ENCODE measurements at regions not wholly inside any gene's neighbourhood (a gene's known extent, or its start where the extent isn't known, plus 50 kb on each side); places are given as distances from the start of the nearest gene placed in this dataset.

GRCh38 chr7:118352867-118353453 lies 128.5 kb downstream of the ANKRD7 start:
- no peak overlapping the region for H3K4me3 ChIP-seq (ENCODE audit: low read depth in 1 of 2, low read length in 2 of 2)
- no peak overlapping the region for H3K9ac ChIP-seq (ENCODE audit: low read depth, low read length)
- H3K4me1 ChIP-seq (ENCODE audit: insufficient read depth, low read length) = peaks cover 27% of the 10 kb centered on the region
- H3K36me3 ChIP-seq (ENCODE audit: insufficient read depth, low read length) = no peaks in the 10 kb centered on the region; the same call in 1 of the 2 replicates
- peak; percentile 84 for ATAC-seq (ENCODE audit: insufficient read depth, low read depth)
- no peak overlapping the region for H3K27ac ChIP-seq (ENCODE audit: low read length)
- no peaks in the 10 kb centered on the region for H3K27me3 ChIP-seq (ENCODE audit: insufficient read depth, low read length, poor library complexity)
- H3K4me2 ChIP-seq (ENCODE audit: insufficient read depth, low read length) = no peak overlapping the region
- DNase-seq = no peak
- peaks cover 17% of the 10 kb centered on the region for H3K9me3 ChIP-seq (ENCODE audit: insufficient read depth, low read length, severe bottlenecking)
- H3K79me2 ChIP-seq (ENCODE audit: insufficient read depth, low read length) = no peaks in the 10 kb centered on the region
- TF ChIP-seq EZH2 (IDR thresholded peaks at IDR 0.05; ENCODE audit: borderline replicate concordance, low read depth, low read length, severe bottlenecking) = no peak
- peak; percentile 75 for TF ChIP-seq CTCF (IDR thresholded peaks at IDR 0.05; ENCODE audit: borderline replicate concordance, extremely low read depth, low read length, poor library complexity, severe bottlenecking)
- H4K20me1 ChIP-seq (ENCODE audit: insufficient read depth, low read length) = no peaks in the 10 kb centered on the region
- H2AFZ ChIP-seq (ENCODE audit: low read depth, low read length) = no peak overlapping the region

- H2AFZ ChIP-seq (ENCODE audit: low read depth, low read length) = no peak overlapping the region
- no peak overlapping the region for H3K4me2 ChIP-seq (ENCODE audit: insufficient read depth, low read length)
- no peaks in the 10 kb centered on the region for H3K27me3 ChIP-seq (ENCODE audit: insufficient read depth, low read length, poor library complexity)
- no peaks in the 10 kb centered on the region for H3K9me3 ChIP-seq (ENCODE audit: insufficient read depth, low read length, severe bottlenecking)
- no peaks in the 10 kb centered on the region for H3K36me3 ChIP-seq (ENCODE audit: insufficient read depth, low read length)
- DNase-seq = no peak
- H3K4me3 ChIP-seq (ENCODE audit: low read depth in 1 of 2, low read length in 2 of 2) = no peak overlapping the region
- no peaks in the 10 kb centered on the region for H4K20me1 ChIP-seq (ENCODE audit: insufficient read depth, low read length)
- TF ChIP-seq EZH2 (IDR thresholded peaks at IDR 0.05; ENCODE audit: borderline replicate concordance, low read depth, low read length, severe bottlenecking) (no peak), CTCF (IDR thresholded peaks at IDR 0.05; ENCODE audit: borderline replicate concordance, extremely low read depth, low read length, poor library complexity, severe bottlenecking) (no peak)
- no peak for ATAC-seq (ENCODE audit: insufficient read depth, low read depth)
- H3K27ac ChIP-seq (ENCODE audit: low read length) = no peak overlapping the region
- no peaks in the 10 kb centered on the region for H3K4me1 ChIP-seq (ENCODE audit: insufficient read depth, low read length)
- H3K9ac ChIP-seq (ENCODE audit: low read depth, low read length) = no peak overlapping the region
- H3K79me2 ChIP-seq (ENCODE audit: insufficient read depth, low read length) = no peaks in the 10 kb centered on the region
Measured at GRCh38 chr7:118366363-118366762, 141.9 kb downstream of the ANKRD7 start.

- no peak overlapping the region for H3K4me3 ChIP-seq (ENCODE audit: low read depth in 1 of 2, low read length in 2 of 2)
- TF ChIP-seq EZH2 (IDR thresholded peaks at IDR 0.05; ENCODE audit: borderline replicate concordance, low read depth, low read length, severe bottlenecking) = no peak
- no peak for TF ChIP-seq CTCF (IDR thresholded peaks at IDR 0.05; ENCODE audit: borderline replicate concordance, extremely low read depth, low read length, poor library complexity, severe bottlenecking)
- H3K27ac ChIP-seq (ENCODE audit: low read length) = no peak overlapping the region
- no peaks in the 10 kb centered on the region for H3K36me3 ChIP-seq (ENCODE audit: insufficient read depth, low read length)
- no peak overlapping the region for H3K9ac ChIP-seq (ENCODE audit: low read depth, low read length)
- no peaks in the 10 kb centered on the region for H4K20me1 ChIP-seq (ENCODE audit: insufficient read depth, low read length)
- DNase-seq = no peak
- H3K9me3 ChIP-seq (ENCODE audit: insufficient read depth, low read length, severe bottlenecking) = no peaks in the 10 kb centered on the region
- ATAC-seq (ENCODE audit: insufficient read depth, low read depth) = no peak
- H3K4me2 ChIP-seq (ENCODE audit: insufficient read depth, low read length) = no peak overlapping the region
- peaks cover 21% of the 10 kb centered on the region for H3K4me1 ChIP-seq (ENCODE audit: insufficient read depth, low read length)
- H3K79me2 ChIP-seq (ENCODE audit: insufficient read depth, low read length) = no peaks in the 10 kb centered on the region
- no peak overlapping the region for H2AFZ ChIP-seq (ENCODE audit: low read depth, low read length)
- no peaks in the 10 kb centered on the region for H3K27me3 ChIP-seq (ENCODE audit: insufficient read depth, low read length, poor library complexity)
Measured at GRCh38 chr7:118368958-118369357, 144.5 kb downstream of the ANKRD7 start.

Data from DND-41 (cell line).